M059J (cell line): ENCODE measurements at regions not wholly inside any gene's neighbourhood (a gene's known extent, or its start where the extent isn't known, plus 50 kb on each side); places are given as distances from the start of the nearest gene placed in this dataset.

Experiments
- DNase-seq: peaks from one replicate; pipeline ENCODE4 v3.0.0-alpha.2; 2012; ENCODE audit warnings: low read depth

DNA sequence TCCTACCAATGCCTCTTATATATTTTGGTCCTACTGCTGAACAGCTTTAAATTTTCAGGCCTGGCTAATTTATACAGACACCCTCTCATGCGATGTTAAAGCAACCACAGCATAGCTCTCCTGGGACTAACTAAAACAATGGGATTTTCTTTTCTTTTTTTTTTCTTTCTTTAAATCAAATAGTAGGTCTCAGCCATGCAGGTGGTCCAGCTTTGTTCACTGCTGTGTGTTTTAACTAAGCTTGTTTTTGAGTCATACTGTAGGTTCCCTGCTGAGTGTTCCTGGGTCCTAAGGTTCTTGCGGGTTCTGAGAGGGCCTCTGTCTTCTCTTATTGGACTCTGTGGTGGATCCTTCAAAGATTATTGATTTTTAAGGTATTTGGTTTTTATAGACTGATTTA is 113.1 kb upstream of the SORCS1 start:
- no peak for DNase-seq

DNA sequence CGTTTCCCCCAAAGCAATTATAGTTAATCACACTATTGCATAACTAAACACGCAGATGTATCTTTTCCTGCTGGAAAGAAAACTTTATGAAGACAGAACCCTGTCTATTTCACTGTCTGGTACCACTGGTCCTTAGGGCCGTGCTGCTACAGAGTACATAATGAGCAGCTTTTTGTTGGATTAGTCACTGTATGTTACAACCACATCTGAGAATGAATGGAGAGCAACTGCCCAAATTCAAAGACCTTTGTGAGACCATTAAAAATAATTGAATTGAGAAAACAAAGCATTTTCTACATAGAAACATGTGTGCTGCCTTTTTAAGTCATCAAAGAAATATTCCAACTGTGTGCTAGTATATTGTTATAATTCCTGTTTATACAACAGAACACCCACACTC is 111.3 kb upstream of the SORCS1 start:
- no peak for DNase-seq

DNA sequence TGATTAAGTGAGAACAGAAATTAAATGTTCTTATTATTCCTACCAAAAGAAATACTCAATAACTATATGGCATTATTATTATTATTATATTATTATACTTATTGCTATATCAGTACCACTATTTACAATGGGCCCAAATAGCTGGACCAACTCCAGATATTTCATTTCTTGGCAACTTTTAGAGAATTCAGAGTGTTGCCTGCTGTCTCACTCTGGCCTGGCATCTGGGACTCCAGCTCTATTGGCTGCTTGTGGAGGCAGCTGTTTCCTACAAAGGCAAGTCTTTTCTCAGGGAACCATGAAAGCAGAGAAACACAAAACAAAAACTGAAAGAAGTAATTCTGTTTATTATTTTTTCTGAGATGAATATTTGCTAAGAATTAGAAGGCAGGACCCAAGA is 105.1 kb upstream of the SORCS1 start:
- DNase-seq = no peak

DNA sequence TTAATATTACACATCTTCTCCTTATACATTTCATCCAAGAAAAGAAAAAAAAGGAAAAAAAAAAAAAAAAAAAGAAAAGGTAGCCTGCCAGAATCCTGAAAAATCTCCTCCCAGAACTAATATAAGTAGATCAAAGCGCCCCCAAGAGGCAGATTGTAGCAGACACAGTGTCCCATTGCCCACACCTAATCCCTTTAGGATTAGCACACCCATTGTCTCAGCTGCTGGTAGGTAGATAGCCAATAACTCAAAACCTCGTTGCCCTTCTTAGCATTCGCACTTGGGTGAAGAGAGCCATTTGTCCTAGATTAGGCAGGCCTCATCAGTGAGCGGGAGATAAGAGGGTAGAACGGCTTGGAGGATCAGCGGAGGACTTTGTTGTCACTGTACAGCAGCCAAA is 100.2 kb upstream of the SORCS1 start:
- DNase-seq = no peak

DNA sequence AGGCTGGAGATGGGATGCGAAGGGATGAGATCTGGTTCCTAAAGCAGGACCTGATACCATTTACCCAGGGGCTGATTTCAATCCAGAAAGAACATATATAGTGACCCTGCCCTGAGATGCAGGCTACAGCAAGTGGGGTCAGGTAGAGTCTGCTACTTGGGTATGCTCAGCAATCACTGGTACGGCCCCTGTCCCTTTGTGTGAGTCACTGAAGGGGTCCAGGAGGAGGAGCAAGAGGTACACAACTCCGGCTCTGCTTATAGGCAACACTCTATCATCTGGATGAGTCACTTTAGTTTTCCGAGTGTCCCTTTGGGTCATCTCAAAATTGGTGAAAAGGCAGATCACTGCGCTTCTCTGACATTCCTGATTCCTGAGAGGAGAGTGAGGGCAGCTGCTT is 79.6 kb upstream of the SORCS1 start:
- DNase-seq = no peak

DNA sequence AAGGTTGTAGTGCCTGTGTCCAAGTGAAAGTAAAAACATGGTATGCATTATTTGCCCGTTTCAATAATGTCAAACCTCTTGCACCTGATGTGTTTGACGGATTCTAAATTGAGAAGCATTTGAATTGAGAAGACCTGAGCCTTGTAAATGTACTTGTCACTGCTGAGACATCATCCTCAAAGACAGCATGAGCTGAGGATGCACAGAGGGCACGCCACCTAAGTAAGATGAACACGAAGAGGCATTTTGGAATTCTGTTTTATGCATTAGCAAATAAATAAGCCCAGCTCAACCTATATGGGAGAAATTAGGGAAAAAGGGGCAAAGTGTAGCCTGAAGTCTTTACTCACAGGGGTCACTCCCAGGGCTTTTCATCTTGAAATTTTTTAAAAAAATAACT is 73.8 kb upstream of the SORCS1 start:
- no peak for DNase-seq

DNA sequence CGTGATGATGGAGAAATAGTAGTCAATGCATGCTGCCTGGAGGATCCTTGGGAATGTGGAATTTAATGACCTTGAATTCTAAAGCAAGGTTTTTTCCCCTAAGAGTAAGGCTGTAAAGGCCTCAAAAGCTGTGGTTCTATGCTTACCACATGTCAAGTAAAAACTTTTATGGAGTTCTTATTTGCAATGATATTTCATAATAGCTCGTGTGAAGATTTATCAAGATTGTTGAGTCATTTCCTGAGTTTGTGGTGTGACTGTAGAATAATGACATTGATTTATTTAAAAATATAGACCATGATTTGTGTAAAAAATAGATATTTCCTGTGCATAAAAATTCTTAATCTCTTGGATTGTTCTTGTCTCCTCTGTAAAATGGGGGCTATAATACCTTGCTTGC is 67.5 kb upstream of the SORCS1 start:
- peak; percentile 2 for DNase-seq

DNA sequence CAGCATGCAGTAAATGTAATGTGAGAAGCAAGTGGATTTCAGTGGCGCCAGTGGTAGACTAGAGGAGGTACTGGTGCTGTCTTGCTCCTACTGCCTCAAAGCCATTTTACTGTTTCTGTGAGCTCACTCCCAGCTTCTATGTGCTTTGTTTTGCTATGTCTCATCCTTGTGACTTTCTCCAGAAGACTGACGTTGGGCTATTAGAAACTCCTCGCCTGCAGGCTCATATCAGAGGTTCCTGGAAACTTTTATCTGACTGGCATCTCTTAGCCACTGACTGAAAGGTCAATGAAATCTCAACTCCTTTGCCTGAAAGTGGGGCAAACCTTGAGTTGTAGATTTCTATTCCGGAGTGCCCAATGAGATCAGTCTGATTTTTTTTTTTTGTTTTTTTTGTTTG is 66.4 kb upstream of the SORCS1 start:
- DNase-seq = no peak

DNA sequence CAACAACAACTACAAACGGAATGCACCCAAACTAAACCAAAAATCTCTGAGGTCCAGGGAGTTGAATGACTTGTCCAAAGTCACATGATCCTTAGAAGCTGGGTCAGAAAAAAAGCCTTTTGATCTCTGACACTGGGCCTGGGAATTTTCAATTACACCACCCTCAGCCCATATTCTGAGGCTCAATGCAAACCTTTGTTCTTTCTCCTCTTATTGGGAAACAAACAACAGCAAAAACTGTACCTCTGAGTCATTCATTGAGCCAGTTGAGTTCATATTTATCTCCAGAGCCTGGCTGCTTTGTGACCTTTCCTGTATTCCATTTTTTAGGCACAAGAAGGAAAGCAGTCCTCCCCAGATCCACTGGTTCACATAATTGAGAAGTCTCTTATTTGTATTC is 51.2 kb upstream of the SORCS1 start:
- no peak for DNase-seq
